Activated B cell treated with CpG ODN at 0.5 μM for 24 hours (primary cell): ENCODE measurements at regions not wholly inside any gene's neighbourhood (a gene's known extent, or its start where the extent isn't known, plus 50 kb on each side); places are given as distances from the start of the nearest gene placed in this dataset.

Experiments
- ATAC-seq: fragments of 200-7000 bp; cut with Tn5 transposase; one replicate; pipeline ENCODE4 v1.10.0; 2021; ENCODE audit warnings: low read depth, mild to moderate bottlenecking, moderate library complexity
- CTCF ChIA-PET: fragments of 350-600 bp; sonication (Branson Sonifier 250); formaldehyde crosslinking; loops from one replicate; lab custom pipeline; 2021; ENCODE audit warnings: antibody characterized with exemption; lab: Charles Lee
- POLR2A ChIA-PET: fragments of 350-600 bp; sonication (Branson Sonifier 250); formaldehyde crosslinking; loops from one replicate; lab custom pipeline; 2021; ENCODE audit warnings: antibody characterized with exemption; lab: Charles Lee
- DNase-seq: peaks from one replicate; pipeline ENCODE4 v3.0.0; 2022
- H3K27ac Mint-ChIP-seq: one replicate; pipeline ENCODE4 v1.8.0; 2020; ENCODE audit warnings: mixed read lengths
- H3K27me3 Mint-ChIP-seq: one replicate; pipeline ENCODE4 v1.8.0; 2021; ENCODE audit warnings: mixed read lengths
- H3K36me3 Mint-ChIP-seq: one replicate; pipeline ENCODE4 v1.8.0; 2021; ENCODE audit warnings: low read depth, mixed read lengths
- H3K4me1 Mint-ChIP-seq: one replicate; pipeline ENCODE4 v1.8.0; 2021; ENCODE audit warnings: mixed read lengths
- H3K4me3 Mint-ChIP-seq: one replicate; pipeline ENCODE4 v1.8.0; 2020; ENCODE audit warnings: mild to moderate bottlenecking, mixed read lengths
- H3K9me3 Mint-ChIP-seq: one replicate; pipeline ENCODE4 v1.8.0; 2020; ENCODE audit warnings: mixed read lengths
- intact Hi-C: fragments of 100-400 bp; cut with micrococcal nuclease; formaldehyde crosslinking; loops from one replicate; pipeline ENCODE4 v1.15.1; 2024
- TF ChIP-seq, protein P1 (sequence below): fragments of 200-600 bp; IDR thresholded peaks from one replicate; pipeline ENCODE4 v1.8.0; 2022; ENCODE audit warnings: antibody characterized with exemption, mild to moderate bottlenecking

- Mint-ChIP-seq H3K9me3 (peaks cover 10% of the 10 kb centered on the region), H3K4me1 (peaks cover 45% of the 10 kb centered on the region), H3K27ac (peak overlapping the region; percentile 69), H3K4me3 (no peak overlapping the region), H3K36me3 (peaks cover 5% of the 10 kb centered on the region), H3K27me3 (peaks cover 5% of the 10 kb centered on the region)
- POLR2A ChIA-PET, result no interaction called here
- TF ChIP-seq, protein P1, sequence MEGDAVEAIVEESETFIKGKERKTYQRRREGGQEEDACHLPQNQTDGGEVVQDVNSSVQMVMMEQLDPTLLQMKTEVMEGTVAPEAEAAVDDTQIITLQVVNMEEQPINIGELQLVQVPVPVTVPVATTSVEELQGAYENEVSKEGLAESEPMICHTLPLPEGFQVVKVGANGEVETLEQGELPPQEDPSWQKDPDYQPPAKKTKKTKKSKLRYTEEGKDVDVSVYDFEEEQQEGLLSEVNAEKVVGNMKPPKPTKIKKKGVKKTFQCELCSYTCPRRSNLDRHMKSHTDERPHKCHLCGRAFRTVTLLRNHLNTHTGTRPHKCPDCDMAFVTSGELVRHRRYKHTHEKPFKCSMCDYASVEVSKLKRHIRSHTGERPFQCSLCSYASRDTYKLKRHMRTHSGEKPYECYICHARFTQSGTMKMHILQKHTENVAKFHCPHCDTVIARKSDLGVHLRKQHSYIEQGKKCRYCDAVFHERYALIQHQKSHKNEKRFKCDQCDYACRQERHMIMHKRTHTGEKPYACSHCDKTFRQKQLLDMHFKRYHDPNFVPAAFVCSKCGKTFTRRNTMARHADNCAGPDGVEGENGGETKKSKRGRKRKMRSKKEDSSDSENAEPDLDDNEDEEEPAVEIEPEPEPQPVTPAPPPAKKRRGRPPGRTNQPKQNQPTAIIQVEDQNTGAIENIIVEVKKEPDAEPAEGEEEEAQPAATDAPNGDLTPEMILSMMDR, result no peak
- no peak for DNase-seq
- intact Hi-C loops, result loop anchor here (5.0 kb wide), 3 partner anchors 97 to 423 kb away; partner anchors contain the start of genes GRK4 and NOP14
- ATAC-seq, result no peak
- CTCF ChIA-PET, result no interaction called here
These were observed 56.7 kb upstream of the HGFAC start for GRCh38 chr4:3384771-3385710.

DNA sequence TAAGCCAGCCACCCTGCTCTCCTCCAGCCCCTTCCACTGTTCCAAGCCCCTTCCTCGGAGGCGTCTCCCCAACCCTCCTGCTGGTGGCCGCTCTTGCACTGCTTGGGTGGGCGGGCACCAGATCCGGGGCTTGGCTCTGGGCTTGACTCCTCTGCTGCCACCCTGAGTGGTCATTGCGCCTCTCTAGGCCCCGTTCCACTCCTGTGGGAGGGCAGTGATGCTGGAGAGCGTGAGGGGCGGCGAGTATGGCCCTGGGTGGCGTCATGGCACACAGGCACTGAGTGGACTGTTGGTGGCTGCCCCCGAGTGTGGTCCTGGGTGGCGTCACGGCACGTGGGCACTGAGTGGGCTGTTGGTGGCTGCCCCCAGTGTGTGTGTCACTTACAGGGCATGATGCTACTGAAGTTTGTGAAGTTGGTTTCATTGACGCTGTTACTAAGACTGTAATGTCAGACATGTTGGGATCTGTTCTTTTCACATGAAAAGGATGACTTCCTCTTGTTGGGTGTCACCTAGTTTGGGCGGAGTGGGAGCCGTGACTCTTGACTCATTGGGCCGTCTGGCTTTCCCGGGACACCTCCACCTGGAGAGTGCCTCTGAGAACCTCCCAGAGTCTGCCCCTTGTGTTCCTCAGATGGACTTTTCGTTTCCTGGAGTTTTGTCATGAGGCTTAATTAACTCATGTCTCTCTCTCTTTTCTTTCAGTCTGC lies 55.9 kb upstream of the HGFAC start:
- DNase-seq, result no peak
- peaks cover 4% of the 10 kb centered on the region for H3K36me3 Mint-ChIP-seq
- peak overlapping the region; percentile 69 for H3K27ac Mint-ChIP-seq
- intact Hi-C loops, result loop anchor here (5.0 kb wide), 3 partner anchors 96 to 424 kb away; partner anchors contain the start of genes GRK4 and NOP14
- no peak overlapping the region for H3K4me3 Mint-ChIP-seq
- H3K4me1 Mint-ChIP-seq, result peaks cover 51% of the 10 kb centered on the region
- peaks cover 9% of the 10 kb centered on the region for H3K9me3 Mint-ChIP-seq
- H3K27me3 Mint-ChIP-seq, result peaks cover 5% of the 10 kb centered on the region
- ChIA-PET CTCF (no interaction called here), POLR2A (interaction anchor here (3.8 to 4.3 kb wide), 2 partner anchors 14 to 30 kb away, joined by 25 to 44 read pairs; no protein-coding TSS in a partner anchor)
- TF ChIP-seq, protein P1, result no peak
- no peak for ATAC-seq

DNA sequence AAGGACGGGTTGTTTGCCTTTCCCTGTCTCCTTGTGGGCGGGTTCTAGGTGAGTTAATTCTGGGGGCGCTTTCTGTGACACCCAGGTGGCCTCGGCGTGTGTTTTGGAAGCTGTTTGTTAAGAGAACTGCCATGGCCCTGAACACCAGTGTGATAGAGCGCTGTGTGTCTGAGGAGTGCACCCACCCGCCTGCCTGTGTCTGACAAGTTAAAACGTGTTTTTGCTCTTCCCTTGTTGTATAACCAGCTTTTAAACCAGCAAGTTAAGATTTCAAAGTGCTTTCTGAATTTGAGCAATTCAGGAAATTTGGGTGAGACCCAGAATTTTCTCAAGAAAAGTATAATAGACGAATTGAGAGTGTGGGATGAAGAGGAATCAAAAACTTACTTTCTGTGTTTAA lies 55.2 kb upstream of the HGFAC start:
- POLR2A ChIA-PET, result interaction anchor here (1.9 to 4.3 kb wide), 3 partner anchors 14 to 313 kb away, joined by 4 to 44 read pairs (median 25); partner anchors contain the start of genes HTT and HTT-AS

GRCh38 chr4:3387154-3387942 lies 54.4 kb upstream of the HGFAC start:
- CTCF ChIA-PET, result interaction anchor here (1.2 to 1.5 kb wide), 3 partner anchors 17 to 41 kb away, joined by 4 to 6 read pairs (median 4); no protein-coding TSS in a partner anchor
- Mint-ChIP-seq H3K27me3 (peaks cover 5% of the 10 kb centered on the region), H3K4me3 (peak overlapping the region; percentile 83), H3K4me1 (peaks cover 51% of the 10 kb centered on the region), H3K36me3 (no peaks in the 10 kb centered on the region), H3K27ac (peak overlapping the region; percentile 95), H3K9me3 (no peaks in the 10 kb centered on the region)
- ATAC-seq (peak; percentile 49), DNase-seq (no peak)
- POLR2A ChIA-PET, result interaction anchor here (0.5 to 4.3 kb wide), 8 partner anchors 15 to 313 kb away, joined by 3 to 44 read pairs (median 7); partner anchors contain the start of genes HTT and HTT-AS
- intact Hi-C loops, result loop anchor here (1.0 to 5.0 kb wide), 5 partner anchors 14 to 425 kb away; partner anchors contain the start of genes GRK4 and NOP14
- TF ChIP-seq, protein P1, result no peak

More for the DNA sequence above, 55.2 kb upstream of the HGFAC start:
- CTCF ChIA-PET, result interaction anchor here (1.3 kb wide), 1 partner anchor 41 kb away, joined by 6 read pairs; no protein-coding TSS in a partner anchor
- Mint-ChIP-seq H3K4me3 (peak overlapping the region; percentile 11), H3K4me1 (peaks cover 51% of the 10 kb centered on the region), H3K9me3 (peaks cover 2% of the 10 kb centered on the region), H3K27me3 (peaks cover 5% of the 10 kb centered on the region), H3K36me3 (no peaks in the 10 kb centered on the region), H3K27ac (peak overlapping the region; percentile 95)
- TF ChIP-seq, protein P1, result no peak
- intact Hi-C loops, result loop anchor here (5.0 kb wide), 3 partner anchors 96 to 424 kb away; partner anchors contain the start of genes GRK4 and NOP14
- ATAC-seq (no peak), DNase-seq (no peak)
